SK-N-SH treated with all-trans-retinoic acid at 6 μM for 48 hours (cell line): ENCODE measurements at regions not wholly inside any gene's neighbourhood (a gene's known extent, or its start where the extent isn't known, plus 50 kb on each side); places are given as distances from the start of the nearest gene placed in this dataset.

Experiments used
- POU6F1 ChIP-seq: fragments of 250-450 bp; sonication (Bioruptor Pico); IDR thresholded peaks from 2 replicates; pipeline ENCODE4 v1.8.0; 2021; ENCODE audit warnings: low read depth, mild to moderate bottlenecking, moderate library complexity, borderline replicate concordance
- ZC3H10 ChIP-seq: fragments of 250-450 bp; sonication (Bioruptor Pico); IDR thresholded peaks from 2 replicates; pipeline ENCODE4 v1.5.1; 2021; ENCODE audit warnings: mild to moderate bottlenecking, moderate library complexity
- ZNF8 ChIP-seq: fragments of 450-650 bp; formaldehyde crosslinking; IDR thresholded peaks from 2 replicates; pipeline ENCODE4 v1.5.0; 2020; ENCODE audit warnings: mild to moderate bottlenecking, moderate library complexity

- TF ChIP-seq ZNF8 (CRISPR knock-in tag) (no peak), POU6F1 (CRISPR knock-in tag) (no peak), ZC3H10 (CRISPR knock-in tag) (no peak)
These were observed 1001.8 kb downstream of the BCL11B start for GRCh38 chr14:98270201-98270600.
